Activated CD4-positive, alpha-beta T cell treated with anti-CD3 and anti-CD28 coated beads for 36 hours (primary cell): ENCODE measurements at regions not wholly inside any gene's neighbourhood (a gene's known extent, or its start where the extent isn't known, plus 50 kb on each side); places are given as distances from the start of the nearest gene placed in this dataset.
"Not testable (repeated sequence)": the region's sequence is repeated elsewhere in the genome, so short reads cannot be mapped to it uniquely, and the experiment has no call there.

Experiments used
- ATAC-seq: fragments of 200-7000 bp; cut with Tn5 transposase; one replicate; pipeline ENCODE4 v1.10.0; 2021; ENCODE audit warnings: mild to moderate bottlenecking, moderate library complexity
- CTCF ChIA-PET: fragments of 350-600 bp; sonication (Branson Sonifier 250); formaldehyde crosslinking; loops from one replicate; lab custom pipeline; 2021; ENCODE audit warnings: antibody characterized with exemption; lab: Charles Lee
- POLR2A ChIA-PET: fragments of 350-600 bp; sonication (Branson Sonifier 250); formaldehyde crosslinking; loops from one replicate; lab custom pipeline; 2021; ENCODE audit warnings: antibody characterized with exemption, inconsistent platforms; lab: Charles Lee
- DNase-seq: peaks from one replicate; pipeline ENCODE4 v3.0.0-alpha.2; 2020
- H3K27ac Mint-ChIP-seq: one replicate; pipeline ENCODE4 v1.8.0; 2021; ENCODE audit warnings: mixed read lengths
- H3K27me3 Mint-ChIP-seq: one replicate; pipeline ENCODE4 v1.8.0; 2021; ENCODE audit warnings: mixed read lengths
- H3K36me3 Mint-ChIP-seq: one replicate; pipeline ENCODE4 v1.8.0; 2021; ENCODE audit warnings: low read depth, mixed read lengths
- H3K4me1 Mint-ChIP-seq: one replicate; pipeline ENCODE4 v1.8.0; 2021; ENCODE audit warnings: mixed read lengths
- H3K4me3 Mint-ChIP-seq: one replicate; pipeline ENCODE4 v1.8.0; 2021; ENCODE audit warnings: mild to moderate bottlenecking, moderate library complexity, mixed read lengths
- H3K9me3 Mint-ChIP-seq: one replicate; pipeline ENCODE4 v1.8.0; 2021; ENCODE audit warnings: low read depth, mixed read lengths
- intact Hi-C, 2 experiments: fragments of 100-400 bp; cut with DNase I in 1 of 2; cut with micrococcal nuclease in 1 of 2; formaldehyde crosslinking; loops; one replicate each; pipeline versions ENCODE4 v1.14.2 to v1.15.1; 2022 to 2024; cut with DNase I, micrococcal nuclease

DNA sequence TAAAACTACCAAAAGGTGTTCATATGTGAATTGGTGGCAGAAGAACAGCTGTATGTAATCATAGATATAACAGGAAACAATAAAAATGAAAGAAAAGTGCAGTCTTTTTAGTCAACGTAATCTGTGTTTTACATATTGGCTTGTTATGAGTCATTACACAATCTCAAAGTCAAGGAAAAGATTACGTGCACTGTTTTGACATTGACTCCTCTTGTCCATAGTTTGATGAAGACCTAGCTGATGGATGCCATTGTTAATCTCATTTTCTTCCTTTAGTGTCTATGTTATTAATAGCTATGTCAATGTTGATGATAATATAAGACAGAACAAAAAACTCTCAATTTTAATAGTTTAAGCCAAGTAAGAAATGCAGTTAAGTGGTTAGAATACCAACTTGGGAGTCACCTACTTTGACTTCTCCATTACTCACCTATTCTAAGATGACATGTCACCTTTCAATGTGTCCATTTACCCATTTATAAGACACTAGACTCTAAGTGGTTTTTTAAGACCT, 84.5 kb upstream of the SAMSN1 start:
- no peaks in the 10 kb centered on the region for H3K27me3 Mint-ChIP-seq
- ChIA-PET POLR2A (no interaction called here), CTCF (interaction anchor here (0.6 to 1.8 kb wide), 3 partner anchors 12 to 157 kb away, joined by 3 to 6 read pairs (median 4); no protein-coding TSS in a partner anchor)
- peaks cover 2% of the 10 kb centered on the region for H3K36me3 Mint-ChIP-seq
- H3K27ac Mint-ChIP-seq, result peak overlapping the region; percentile 77
- DNase-seq (no peak), ATAC-seq (peak; percentile 90)
- H3K4me1 Mint-ChIP-seq, result peaks cover 16% of the 10 kb centered on the region
- H3K9me3 Mint-ChIP-seq, result peaks cover 5% of the 10 kb centered on the region
- intact Hi-C loops, result loop anchor here (1.0 to 5.0 kb wide), 8 partner anchors 38 to 177 kb away; partner anchors contain the start of gene SAMSN1 (in 2 of the 2)
- H3K4me3 Mint-ChIP-seq, result peak overlapping the region; percentile 19

- ChIA-PET CTCF (interaction anchor here (0.8 to 1.5 kb wide), 3 partner anchors 11 to 46 kb away, joined by 3 to 4 read pairs (median 3); no protein-coding TSS in a partner anchor), POLR2A (interaction anchor here (0.7 kb wide), 1 partner anchor 17 kb away, joined by 3 read pairs; no protein-coding TSS in a partner anchor)
- ATAC-seq (no peak), DNase-seq (no peak)
- H3K4me1 Mint-ChIP-seq, result peaks cover 16% of the 10 kb centered on the region
- H3K27me3 Mint-ChIP-seq, result no peaks in the 10 kb centered on the region
- H3K9me3 Mint-ChIP-seq, result peaks cover 7% of the 10 kb centered on the region
- H3K27ac Mint-ChIP-seq, result no peak overlapping the region
- H3K4me3 Mint-ChIP-seq, result no peak overlapping the region
- intact Hi-C loops, result no loop called here
- H3K36me3 Mint-ChIP-seq, result peaks cover 2% of the 10 kb centered on the region
Measured at GRCh38 chr21:14629461-14629860, 83.3 kb upstream of the SAMSN1 start.

DNA sequence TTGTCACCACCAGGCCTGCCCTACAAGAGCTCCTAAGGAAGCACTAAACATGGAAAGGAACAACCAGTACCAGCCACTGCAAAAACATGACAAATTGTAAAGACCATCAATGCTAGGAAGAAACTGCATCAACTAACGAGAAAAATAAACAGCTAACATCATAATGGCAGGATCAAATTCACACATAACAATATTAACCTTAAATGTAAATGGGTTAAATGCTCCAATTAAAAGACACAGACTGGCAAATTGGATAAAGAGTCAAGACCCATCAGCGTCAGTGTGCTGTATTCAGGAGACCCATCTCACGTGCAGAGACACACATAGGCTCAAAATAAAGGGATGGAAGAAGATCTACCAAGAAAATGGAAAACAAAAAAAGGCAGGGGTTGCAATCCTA, 77.0 kb upstream of the SAMSN1 start:
- H3K27me3 Mint-ChIP-seq, H3K4me3 Mint-ChIP-seq, H3K27ac Mint-ChIP-seq, H3K36me3 Mint-ChIP-seq, CTCF ChIA-PET, ATAC-seq, intact Hi-C loops, H3K4me1 Mint-ChIP-seq, DNase-seq, POLR2A ChIA-PET: not testable (repeated sequence)
- peaks cover 21% of the 10 kb centered on the region for H3K9me3 Mint-ChIP-seq

- Mint-ChIP-seq H3K27me3 (no peaks in the 10 kb centered on the region), H3K4me3 (no peak overlapping the region), H3K9me3 (peaks cover 16% of the 10 kb centered on the region), H3K36me3 (peaks cover 6% of the 10 kb centered on the region), H3K27ac (no peak overlapping the region), H3K4me1 (peaks cover 18% of the 10 kb centered on the region)
- ATAC-seq, result peak; percentile 74
- POLR2A ChIA-PET, result no interaction called here
- peak; percentile 8 for DNase-seq
- intact Hi-C loops, result no loop called here
- CTCF ChIA-PET, result no interaction called here
Measured at GRCh38 chr21:14620152-14620551, 74.0 kb upstream of the SAMSN1 start.

- ChIA-PET CTCF (interaction anchor here (1.4 to 2.5 kb wide), 3 partner anchors 13 to 93 kb away, joined by 3 to 6 read pairs (median 6); no protein-coding TSS in a partner anchor), POLR2A (no interaction called here)
- peaks cover 18% of the 10 kb centered on the region for H3K4me1 Mint-ChIP-seq
- H3K27me3 Mint-ChIP-seq, result no peaks in the 10 kb centered on the region
- no peak for ATAC-seq
- no peak for DNase-seq
- intact Hi-C loops, result no loop called here
- H3K36me3 Mint-ChIP-seq, result peaks cover 6% of the 10 kb centered on the region
- H3K4me3 Mint-ChIP-seq, result no peak overlapping the region
- no peak overlapping the region for H3K27ac Mint-ChIP-seq
- H3K9me3 Mint-ChIP-seq, result peaks cover 15% of the 10 kb centered on the region
Measured at GRCh38 chr21:14617871-14618270, 71.8 kb upstream of the SAMSN1 start.

DNA sequence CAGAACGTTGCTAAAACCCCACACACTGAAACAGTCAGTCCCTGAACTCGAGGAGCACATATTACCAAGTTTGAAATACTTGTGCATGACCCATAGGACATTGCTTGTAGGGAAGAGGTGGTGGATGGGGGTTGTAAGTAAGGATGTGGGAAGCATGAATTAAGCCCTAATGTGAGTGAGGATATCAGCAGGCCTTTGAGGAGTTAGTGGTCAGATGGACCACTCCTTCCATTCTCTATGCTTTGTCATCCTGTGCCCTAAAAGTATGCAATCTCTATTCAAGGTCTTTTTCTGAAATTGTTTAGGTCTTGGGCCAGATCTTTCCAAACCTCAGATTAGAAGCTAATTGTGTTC, 70.9 kb upstream of the SAMSN1 start:
- Mint-ChIP-seq H3K9me3 (peaks cover 10% of the 10 kb centered on the region), H3K4me1 (peaks cover 18% of the 10 kb centered on the region), H3K4me3 (no peak overlapping the region), H3K27ac (no peak overlapping the region), H3K27me3 (no peaks in the 10 kb centered on the region), H3K36me3 (peaks cover 6% of the 10 kb centered on the region)
- DNase-seq (no peak), ATAC-seq (no peak)
- POLR2A ChIA-PET, result no interaction called here
- CTCF ChIA-PET, result interaction anchor here (1.6 to 2.5 kb wide), 2 partner anchors 23 to 92 kb away, joined by 3 to 6 read pairs; no protein-coding TSS in a partner anchor
- intact Hi-C loops, result no loop called here

DNA sequence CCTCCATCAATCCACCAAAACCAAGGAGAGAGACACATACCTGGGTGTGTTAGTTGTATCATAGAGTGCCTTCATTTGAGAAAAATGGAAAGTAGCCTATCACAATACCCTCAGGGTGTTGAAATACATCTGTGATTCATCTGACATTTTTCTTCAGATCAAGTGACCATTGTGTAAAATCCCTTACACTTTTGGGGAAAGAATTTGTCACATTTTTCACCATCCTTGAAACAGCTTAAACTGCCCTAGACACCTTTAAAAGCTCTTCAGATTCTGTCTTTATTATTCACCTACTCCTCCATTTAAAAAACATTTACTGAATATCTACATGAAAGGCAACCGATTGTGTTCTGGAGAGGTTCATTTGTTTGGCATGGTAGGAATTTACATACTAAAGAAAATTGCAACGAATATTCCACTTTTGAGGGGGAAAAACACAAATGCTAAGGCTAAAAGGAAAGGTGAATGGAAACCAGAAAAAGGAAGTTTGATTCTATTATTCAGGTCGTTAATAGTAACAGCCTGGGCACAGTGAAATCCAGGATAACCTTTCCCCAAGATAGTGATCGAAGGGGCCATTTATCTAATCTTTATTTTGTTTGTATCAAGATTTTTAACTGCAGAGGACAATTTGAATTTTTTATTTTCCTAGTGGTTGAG, 70.4 kb upstream of the SAMSN1 start:
- H3K4me3 Mint-ChIP-seq, result no peak overlapping the region
- DNase-seq, result no peak
- peaks cover 20% of the 10 kb centered on the region for H3K4me1 Mint-ChIP-seq
- intact Hi-C loops, result no loop called here
- peaks cover 6% of the 10 kb centered on the region for H3K36me3 Mint-ChIP-seq
- CTCF ChIA-PET, result interaction anchor here (0.6 to 2.5 kb wide), 3 partner anchors 23 to 91 kb away, joined by 3 to 6 read pairs (median 3); no protein-coding TSS in a partner anchor
- peaks cover 10% of the 10 kb centered on the region for H3K9me3 Mint-ChIP-seq
- POLR2A ChIA-PET, result interaction anchor here (0.7 kb wide), 1 partner anchor 80 kb away, joined by 4 read pairs; no protein-coding TSS in a partner anchor
- no peaks in the 10 kb centered on the region for H3K27me3 Mint-ChIP-seq
- H3K27ac Mint-ChIP-seq, result no peak overlapping the region
- peak; percentile 49 for ATAC-seq

DNA sequence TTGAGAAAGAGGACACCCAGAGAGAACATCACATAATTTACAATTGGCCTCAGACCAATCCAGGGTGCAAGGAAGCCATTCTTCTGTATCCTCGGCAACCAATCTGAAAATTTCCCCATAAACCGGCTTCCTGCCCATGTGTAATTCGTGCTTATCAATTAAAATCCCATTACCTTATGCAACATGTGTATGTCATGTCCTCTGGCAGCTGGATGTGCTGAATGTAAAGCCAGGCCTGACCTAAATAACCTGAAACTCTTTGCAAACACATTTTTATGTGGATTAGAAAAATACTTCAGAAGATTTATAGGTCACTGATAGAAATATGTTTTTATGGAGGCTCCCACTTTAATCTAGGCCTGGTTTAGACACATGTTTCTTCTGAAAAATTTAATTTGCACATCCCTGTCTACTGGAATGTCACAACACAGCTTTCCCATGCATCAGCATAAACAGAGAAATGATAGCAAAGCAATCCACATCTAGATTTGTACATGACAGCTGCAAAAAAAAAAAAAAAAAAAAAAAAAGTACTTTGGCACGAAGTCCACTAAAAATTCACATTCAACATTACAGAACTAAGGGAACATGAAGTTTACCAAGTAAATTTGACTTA, 69.4 kb upstream of the SAMSN1 start:
- Mint-ChIP-seq H3K4me3 (no peak overlapping the region), H3K27me3 (no peaks in the 10 kb centered on the region), H3K27ac (no peak overlapping the region), H3K9me3 (peaks cover 9% of the 10 kb centered on the region), H3K36me3 (peaks cover 6% of the 10 kb centered on the region), H3K4me1 (peaks cover 21% of the 10 kb centered on the region)
- ATAC-seq (no peak), DNase-seq (no peak)
- intact Hi-C loops, result no loop called here
- ChIA-PET CTCF (no interaction called here), POLR2A (no interaction called here)

DNA sequence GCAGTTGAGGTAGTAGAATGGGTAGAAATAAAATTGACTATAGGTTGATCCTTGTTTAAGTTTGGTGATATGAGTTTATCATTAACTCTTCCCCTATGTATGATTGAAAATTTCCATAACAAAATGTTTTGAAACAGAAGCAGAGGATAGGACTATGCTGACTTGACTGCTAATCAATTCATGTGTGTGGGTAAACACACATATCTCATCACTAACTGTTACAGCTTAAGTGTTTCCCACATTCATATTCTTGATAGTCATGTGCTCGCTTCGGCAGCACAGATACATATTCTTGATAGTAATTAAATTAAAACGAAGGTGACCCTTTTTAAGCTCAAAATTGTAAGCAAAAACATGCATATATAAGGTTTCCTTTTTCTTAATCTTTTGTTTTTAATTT, 68.2 kb upstream of the SAMSN1 start:
- CTCF ChIA-PET, result interaction anchor here (1.2 kb wide), 1 partner anchor 123 kb away, joined by 3 read pairs; no protein-coding TSS in a partner anchor
- H3K4me1 Mint-ChIP-seq, result peaks cover 18% of the 10 kb centered on the region
- no peak overlapping the region for H3K4me3 Mint-ChIP-seq
- no peak for ATAC-seq
- no peak for DNase-seq
- intact Hi-C loops, result no loop called here
- H3K9me3 Mint-ChIP-seq, result no peaks in the 10 kb centered on the region
- POLR2A ChIA-PET, result no interaction called here
- no peak overlapping the region for H3K27ac Mint-ChIP-seq
- H3K36me3 Mint-ChIP-seq, result no peaks in the 10 kb centered on the region
- H3K27me3 Mint-ChIP-seq, result no peaks in the 10 kb centered on the region

GRCh38 chr21:14613486-14614224, 67.5 kb upstream of the SAMSN1 start:
- H3K9me3 Mint-ChIP-seq, result no peaks in the 10 kb centered on the region
- POLR2A ChIA-PET, result no interaction called here

GRCh38 chr21:14610119-14610518, 64.0 kb upstream of the SAMSN1 start:
- POLR2A ChIA-PET, H3K27ac Mint-ChIP-seq, CTCF ChIA-PET, DNase-seq, H3K27me3 Mint-ChIP-seq, H3K36me3 Mint-ChIP-seq, H3K4me3 Mint-ChIP-seq, ATAC-seq, H3K9me3 Mint-ChIP-seq, H3K4me1 Mint-ChIP-seq, intact Hi-C loops: not testable (repeated sequence)

More at GRCh38 chr21:14613486-14614224, 67.5 kb upstream of the SAMSN1 start:
- DNase-seq (no peak), ATAC-seq (no peak)
- peaks cover 19% of the 10 kb centered on the region for H3K4me1 Mint-ChIP-seq
- no peak overlapping the region for H3K27ac Mint-ChIP-seq
- no peak overlapping the region for H3K4me3 Mint-ChIP-seq
- intact Hi-C loops, result no loop called here
- no peaks in the 10 kb centered on the region for H3K36me3 Mint-ChIP-seq
- CTCF ChIA-PET, result interaction anchor here (1.2 to 1.7 kb wide), 2 partner anchors 15 to 122 kb away, joined by 3 read pairs; no protein-coding TSS in a partner anchor
- no peaks in the 10 kb centered on the region for H3K27me3 Mint-ChIP-seq
